ENCODE measurements at regions not wholly inside any gene's neighbourhood (a gene's known extent, or its start where the extent isn't known, plus 50 kb on each side); places are given as distances from the start of the nearest gene placed in this dataset.
"Not testable (repeated sequence)": the region's sequence is repeated elsewhere in the genome, so short reads cannot be mapped to it uniquely, and the experiment has no call there.

DNA sequence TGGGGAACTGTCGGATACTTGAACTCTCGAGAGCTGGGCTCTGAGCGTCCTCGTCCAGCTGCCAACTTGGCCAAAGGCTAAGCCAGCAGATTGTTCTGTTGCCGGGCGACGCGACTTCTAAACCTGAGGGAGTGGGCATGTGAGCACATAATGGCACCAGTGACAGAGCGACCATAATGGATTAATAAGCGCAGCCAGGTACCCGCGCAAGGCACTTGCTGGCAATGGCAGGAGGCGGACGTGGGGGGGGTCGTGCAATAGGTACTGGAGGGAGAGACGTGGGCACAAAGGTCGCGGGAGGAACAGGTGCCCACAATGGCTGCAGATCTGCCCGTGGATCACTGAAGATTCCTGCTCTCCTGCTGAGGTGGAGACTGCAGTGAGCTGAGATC is 1368.7 kb downstream of the CDH12 start:
- DNase-seq (ENCODE audit: low read depth in 3 of 3, low spot score in 2 of 3): not testable (repeated sequence)

DNA sequence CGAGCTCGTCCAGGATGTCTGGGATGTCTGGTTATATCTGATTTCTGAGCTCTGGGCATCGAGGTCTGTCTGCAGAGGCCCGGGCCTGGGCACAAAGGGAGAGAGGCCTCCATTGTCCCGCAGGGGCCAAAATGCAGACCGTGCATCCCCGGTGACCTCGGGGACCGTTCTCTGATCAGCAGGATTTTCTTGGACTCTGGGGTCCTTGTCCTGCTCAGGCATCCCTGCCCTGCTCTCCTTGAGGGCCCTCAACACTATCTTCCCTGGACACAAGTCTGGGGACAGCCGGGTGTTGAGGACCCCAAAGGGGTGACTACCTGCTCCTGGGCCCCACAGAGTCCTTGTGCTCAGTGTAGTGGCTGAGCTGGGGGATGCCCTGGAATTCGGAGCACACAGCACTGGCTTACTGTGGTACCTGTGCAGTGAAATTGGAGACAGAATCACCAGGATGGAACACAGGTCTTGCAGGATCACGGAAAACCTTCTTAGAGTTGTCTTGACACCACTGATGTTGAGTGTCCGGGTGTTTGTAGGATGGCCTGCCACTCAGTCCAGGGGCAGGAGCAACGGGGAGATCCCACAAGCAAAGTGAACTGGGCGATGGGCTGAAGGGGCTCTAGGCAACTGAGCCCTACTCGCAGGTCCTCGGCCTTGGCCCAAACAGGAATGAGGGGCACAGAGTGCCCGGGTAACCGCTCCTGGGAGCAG is 1369.2 kb downstream of the CDH12 start:
- not testable (repeated sequence) for DNase-seq (ENCODE audit: low read depth in 3 of 3, low spot score in 2 of 3)

DNA sequence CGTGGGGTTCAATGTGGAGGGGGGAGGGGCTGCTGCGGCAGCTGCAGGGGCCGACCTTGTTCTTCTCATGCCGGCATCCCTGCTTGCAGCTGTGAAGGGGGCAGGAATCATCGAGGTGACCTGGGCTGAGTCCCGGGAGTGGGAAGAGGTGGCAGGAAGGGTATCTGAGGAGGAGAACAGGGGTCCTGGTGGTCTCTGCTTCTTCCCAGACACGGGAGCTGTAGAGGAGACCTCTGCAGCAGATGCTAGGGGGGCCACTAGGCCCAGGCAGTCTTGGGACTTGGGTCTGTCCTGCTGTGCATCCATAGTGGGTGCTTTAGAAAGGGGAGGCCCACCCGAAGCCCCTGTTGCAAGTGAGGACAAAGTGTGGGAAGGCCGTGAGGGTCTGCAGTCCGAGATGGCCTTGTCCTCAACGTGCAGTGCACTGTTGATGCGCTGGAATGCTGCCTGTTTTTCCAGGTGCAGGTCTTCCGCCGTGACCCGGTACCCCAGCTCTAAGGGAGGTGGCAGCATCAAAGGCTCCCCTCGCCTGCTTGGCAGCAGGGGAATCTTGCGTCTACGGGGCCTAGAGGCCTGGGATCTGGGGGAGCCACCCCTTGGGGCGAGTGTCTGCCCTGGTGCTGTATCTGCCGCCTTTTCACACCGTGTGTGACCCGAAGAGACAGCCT is 1370.0 kb downstream of the CDH12 start:
- DNase-seq (ENCODE audit: low read depth in 3 of 3, low spot score in 2 of 3): not testable (repeated sequence)

DNA sequence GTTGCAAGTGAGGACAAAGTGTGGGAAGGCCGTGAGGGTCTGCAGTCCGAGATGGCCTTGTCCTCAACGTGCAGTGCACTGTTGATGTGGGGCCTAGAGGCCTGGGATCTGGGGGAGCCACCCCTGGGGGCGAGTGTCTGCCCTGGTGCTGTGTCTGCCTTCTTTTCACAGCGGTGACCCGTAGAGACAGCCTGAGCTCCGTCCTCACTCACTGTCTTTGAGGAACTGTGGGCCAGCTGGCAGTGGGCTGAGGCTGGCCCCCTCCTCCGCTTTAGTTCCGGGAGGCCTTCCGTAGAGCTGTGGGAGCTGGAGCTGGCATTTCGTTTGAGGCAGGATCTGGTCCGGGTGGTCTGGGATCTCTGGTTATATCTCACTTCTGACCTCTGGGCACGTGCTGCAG is 1370.6 kb downstream of the CDH12 start:
- peak in 1 of 3 donors; percentile 35 for DNase-seq (ENCODE audit: low read depth in 3 of 3, low spot score in 2 of 3)

DNA sequence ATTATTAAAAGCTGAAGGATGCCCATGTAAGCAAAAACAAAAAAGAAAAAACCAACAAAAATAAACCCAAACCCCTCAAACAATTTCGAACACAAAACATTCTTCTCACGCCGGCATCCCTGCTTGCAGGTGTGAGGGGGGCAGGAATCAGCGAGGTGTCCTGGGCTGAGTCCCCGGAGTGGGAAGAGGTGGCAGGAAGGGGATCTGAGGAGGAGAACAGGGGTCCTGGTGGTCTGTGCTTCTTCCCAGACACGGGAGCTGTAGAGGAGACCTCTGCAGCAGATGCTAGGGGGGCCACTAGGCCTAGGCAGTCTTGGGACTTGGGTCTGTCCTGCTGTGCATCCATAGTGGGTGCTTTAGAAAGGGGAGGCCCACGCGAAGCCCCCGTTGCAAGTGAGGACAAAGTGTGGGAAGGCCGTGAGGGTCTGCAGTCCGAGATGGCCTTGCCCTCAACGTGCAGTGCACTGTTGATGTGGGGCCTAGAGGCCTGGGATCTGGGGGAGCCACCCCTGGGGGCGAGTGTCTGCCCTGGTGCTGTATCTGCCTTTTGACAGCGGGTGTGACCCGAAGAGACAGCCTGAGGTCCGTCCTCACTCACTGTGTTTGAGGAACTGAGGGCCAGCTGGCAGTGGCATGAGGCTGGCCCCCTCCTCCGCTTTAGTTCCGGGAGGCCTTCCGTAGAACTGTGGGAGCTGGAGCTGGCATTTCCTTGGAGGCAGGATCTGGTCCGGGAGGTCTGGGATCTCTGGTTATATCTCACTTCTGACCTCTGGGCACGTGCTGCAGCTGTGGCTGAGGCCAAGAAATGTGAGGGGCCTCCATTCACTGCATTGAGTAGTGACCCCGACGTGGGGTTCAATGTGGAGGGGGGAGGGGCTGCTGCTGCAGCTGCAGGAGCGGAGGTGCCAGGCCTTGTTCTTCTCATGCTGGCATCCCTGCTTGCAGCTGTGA is 1371.5 kb downstream of the CDH12 start:
- DNase-seq (ENCODE audit: low read depth in 3 of 3, low spot score in 2 of 3): not testable (repeated sequence)

DNA sequence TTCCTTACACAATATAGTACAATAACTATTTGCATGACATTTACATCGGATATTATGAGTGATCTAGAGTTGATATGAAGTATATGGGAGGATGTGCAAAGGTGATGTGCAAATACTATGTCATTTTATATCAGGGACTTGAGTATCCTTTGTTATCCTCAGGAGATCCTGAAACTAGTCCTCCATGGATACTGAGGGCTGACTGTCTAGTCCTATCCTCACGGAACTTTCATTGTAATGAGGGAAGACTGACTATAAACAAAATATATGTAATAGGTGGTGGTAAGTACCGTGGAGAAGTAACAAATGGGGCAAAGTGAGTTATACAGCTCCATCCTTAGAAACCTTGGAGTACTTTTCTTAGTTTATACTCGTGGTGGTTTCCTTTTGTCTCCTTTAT is 1373.1 kb downstream of the CDH12 start:
- DNase-seq (ENCODE audit: low read depth in 3 of 3, low spot score in 2 of 3): not testable (repeated sequence)

DNA sequence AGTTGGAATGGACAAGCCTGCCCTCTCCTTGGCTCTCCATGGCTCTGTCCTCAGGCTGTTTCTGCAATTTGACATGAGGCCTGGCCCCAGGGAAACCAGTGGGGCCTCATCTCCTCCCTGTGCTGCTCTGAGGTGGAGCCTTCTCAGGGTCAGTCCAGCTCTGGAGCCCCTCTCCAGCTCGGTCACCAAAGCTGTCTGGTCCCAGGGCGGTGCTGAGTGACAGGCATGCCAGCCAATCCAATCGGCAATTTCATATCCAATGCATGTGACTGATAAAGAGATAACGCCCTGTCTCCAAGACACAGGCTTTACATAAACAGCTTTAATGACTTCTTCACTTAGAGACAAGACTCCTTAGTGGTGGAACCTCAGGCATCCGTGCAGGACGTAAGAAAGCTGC is 1379.2 kb downstream of the CDH12 start:
- DNase-seq (ENCODE audit: low read depth in 3 of 3, low spot score in 2 of 3): not testable (repeated sequence)

DNA sequence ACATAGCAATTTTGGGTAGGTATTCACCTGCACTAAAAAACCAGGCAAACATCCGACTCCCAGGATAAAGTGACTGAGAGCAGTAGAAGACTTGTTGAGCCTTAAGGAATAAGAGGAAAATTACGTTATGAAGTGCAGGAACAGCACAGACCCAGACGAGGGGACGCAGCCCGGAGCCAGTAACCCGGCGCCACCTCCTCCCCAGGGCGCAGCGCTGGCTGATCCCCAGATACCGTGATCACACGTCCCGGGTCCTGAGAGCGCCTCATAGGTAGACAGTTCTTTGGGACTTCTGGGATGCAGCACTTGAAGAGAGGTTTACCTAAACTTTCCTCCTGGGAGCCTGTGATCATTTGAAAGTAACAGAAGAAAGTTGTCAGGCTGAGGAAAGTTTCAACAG is 1379.7 kb downstream of the CDH12 start:
- not testable (repeated sequence) for DNase-seq (ENCODE audit: low read depth in 3 of 3, low spot score in 2 of 3)

DNA sequence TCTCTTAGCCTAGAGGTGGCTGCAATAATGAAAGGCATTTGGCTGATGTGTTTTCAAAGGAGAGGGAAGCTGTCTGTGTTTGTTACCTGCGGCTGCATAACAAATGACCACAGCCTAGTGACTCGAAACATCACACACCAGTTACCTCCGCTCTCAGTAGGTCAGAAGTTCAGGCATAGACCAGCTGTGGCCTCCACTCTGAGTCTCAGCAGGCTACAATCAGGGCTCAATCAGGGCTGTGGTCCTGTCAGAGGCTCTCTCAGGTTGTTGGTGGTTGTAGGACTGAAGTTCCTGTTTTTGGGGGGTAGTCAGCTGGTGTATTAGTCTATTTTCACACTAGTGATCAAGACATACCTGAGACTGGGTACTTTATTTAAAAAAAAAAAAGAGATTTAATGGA is 1381.5 kb downstream of the CDH12 start:
- DNase-seq (ENCODE audit: low read depth in 3 of 3, low spot score in 2 of 3): not testable (repeated sequence)

DNA sequence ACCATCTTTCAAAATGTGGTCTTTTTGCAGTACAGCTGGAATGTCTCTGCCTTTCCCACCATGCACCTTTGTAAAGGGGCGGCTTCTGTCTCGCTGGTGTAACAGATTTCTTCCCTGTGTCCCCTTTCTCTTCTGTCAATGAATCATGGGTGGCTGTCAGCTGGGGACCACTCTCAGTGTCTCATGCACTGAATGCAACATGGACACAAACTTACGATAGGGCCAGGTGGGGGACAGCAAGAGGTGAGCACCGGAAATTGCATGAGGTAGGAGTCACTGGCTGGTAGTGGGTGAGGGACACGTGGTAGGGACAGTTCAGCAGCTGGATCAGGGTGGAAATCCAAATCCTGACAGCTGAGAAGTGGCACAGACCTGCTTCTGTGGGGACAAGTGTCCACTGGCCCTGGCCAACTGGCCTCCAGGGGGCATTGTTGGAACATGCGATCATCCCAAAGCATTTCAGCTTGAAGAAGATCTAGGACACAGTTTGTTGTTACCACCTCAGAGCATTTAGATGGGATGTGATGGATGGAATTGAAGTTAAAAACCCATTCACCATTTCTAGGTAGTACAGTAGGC is 1383.5 kb downstream of the CDH12 start:
- DNase-seq (ENCODE audit: low read depth in 3 of 3, low spot score in 2 of 3): not testable (repeated sequence)

DNA sequence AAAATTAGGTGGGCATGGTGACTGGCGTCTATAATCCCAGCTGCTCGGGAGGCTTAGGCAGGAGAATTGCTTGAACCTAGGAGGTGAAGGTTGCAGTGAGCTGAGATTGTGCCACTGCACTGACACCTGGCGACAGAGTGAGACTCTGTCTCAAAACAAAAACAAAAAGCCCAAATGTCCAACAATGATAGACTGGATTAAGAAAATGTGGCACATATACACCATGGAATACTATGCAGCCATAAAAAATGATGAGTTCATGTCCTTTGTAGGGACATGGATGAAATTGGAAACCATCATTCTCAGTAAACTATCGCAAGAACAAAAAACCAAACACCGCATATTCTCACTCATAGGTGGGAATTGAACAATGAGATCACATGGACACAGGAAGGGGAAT is 1385.6 kb downstream of the CDH12 start:
- not testable (repeated sequence) for DNase-seq (ENCODE audit: low read depth in 3 of 3, low spot score in 2 of 3)

DNA sequence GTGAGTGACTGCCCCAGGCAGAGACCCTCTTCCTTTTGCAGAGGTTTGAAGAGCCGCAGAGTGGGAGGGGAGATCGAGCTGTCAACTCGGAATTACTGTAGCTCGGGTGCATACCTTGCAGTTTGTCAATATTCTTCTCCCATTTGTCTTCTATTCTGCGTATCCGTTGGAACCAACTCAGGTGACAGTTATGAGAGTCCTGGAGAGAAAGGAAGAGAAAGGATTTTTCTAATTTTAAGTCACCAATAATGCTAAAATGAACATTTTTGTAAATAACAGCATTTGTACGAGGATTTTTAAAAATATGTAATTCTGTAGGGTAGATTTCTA is 1393.4 kb downstream of the CDH12 start:
- not testable (repeated sequence) for DNase-seq (ENCODE audit: low read depth in 3 of 3, low spot score in 2 of 3)

DNA sequence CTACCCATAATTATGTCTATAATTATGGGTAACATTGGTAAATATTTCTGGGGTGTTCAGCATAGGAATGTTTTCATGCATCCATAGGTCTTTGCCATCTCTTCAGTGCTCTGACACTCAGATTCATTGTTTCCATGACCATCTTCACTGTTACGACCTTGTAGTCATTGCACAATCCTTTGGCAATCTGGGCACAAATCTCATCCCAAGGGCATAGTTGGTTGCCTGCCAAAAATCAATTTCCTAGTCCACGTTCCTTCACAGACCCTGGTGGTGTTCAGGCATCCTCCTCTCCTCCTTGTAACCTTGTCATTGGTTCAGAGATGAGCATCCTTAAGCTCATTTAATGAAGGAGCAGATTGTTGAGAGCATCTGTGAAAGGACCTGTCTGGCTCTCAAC is 1400.7 kb downstream of the CDH12 start:
- no peak for DNase-seq (ENCODE audit: low read depth in 3 of 3, low spot score in 2 of 3)

DNA sequence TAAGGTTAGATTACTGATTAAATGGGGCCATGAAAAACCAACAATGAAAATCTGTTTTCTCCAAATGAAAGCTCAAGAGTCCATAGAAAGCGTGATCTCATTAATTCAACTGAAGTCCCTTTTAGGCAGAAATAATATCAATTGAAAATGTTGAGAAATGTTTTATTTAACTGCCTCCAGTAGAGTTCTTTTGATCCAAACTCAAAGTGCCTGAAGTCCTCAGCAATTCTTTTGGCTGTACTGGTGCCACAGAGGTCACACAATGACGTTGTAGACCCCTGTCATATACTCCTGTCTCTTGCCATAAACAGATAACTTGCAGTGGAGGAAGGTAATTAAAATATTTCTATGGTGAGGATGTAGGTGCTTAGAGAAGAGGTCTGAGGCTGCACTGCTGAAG is 1420.5 kb downstream of the CDH12 start:
- DNase-seq (ENCODE audit: low read depth in 3 of 3, low spot score in 2 of 3): no peak

DNA sequence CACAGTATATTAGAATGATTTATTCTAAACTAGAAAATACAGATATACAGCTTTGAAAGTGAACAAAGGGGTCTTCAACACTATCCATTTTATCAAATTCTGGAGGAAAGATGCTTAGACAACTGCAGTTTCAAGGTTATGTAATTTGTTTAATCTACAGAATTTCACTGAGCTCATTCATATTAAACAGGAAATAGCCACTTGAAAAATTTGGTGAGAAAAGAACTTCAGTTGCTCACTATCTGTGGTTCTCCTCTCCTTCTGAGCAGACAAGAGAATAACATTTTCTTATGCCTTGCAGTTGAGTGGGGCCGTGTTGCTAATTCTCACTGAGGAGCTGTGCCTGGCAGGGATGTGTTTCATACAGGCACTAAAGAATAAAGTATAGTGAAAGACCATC is 1428.2 kb downstream of the CDH12 start:
- DNase-seq (ENCODE audit: low read depth in 3 of 3, low spot score in 2 of 3): no peak

DNA sequence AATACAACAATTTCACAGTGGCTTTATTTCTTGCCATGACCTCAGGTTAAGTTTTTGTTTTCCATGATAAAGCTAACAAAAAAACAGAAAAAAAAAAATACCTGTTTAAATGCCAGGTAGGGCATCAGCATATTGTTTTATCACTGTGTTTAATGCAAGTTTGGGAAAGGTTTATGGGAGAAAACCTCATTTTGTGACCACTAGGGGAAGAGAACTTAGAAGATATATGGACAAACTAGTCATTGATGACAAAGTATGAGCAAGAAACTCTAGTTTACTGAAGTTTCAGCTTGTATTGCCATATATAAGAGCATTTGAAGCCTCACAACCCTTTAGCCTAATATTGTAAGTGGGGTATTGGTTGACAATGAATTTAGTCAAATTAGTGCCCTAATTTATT is 1431.4 kb upstream of the CDH18 start:
- no peak for DNase-seq (ENCODE audit: low read depth in 3 of 3, low spot score in 2 of 3)

DNA sequence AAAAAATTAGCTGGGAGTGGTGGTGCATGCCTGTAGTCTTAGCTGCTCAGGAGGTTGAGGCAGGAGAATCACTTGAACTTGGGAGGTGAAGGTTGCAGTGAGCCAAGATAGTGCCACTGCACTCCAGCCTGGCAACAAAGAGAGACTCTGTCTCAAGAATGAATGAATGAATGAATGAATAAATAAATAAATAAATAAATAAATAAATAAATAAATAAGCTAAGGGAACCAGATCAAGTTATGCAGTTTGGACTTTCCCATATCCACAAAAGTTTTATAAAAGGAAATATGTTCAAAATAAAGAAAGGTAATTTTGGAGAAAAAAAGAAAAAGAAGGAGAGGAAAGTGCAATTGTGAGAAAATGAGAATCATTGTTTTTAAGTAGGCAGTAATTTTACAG is 1414.1 kb upstream of the CDH18 start:
- DNase-seq (ENCODE audit: low read depth in 3 of 3, low spot score in 2 of 3): not testable (repeated sequence)

DNA sequence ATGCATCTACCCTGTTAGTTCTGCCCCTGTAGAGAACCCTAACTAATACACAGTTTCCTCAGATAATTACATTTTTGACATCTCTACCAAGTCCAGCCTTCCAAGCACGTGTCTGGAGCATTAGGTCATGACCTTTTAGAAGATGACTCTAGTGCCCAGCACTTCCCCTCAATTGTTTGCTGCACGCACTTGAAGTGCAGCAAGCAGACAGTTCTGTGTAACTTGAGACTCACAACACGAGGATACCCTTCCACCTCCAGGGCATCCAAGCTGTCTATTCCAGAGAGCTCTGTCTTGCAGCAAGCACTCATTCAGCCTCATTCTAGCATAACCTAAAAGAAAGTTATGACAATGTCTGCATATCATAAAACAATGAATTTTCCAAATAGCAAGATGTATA is 1410.5 kb upstream of the CDH18 start:
- DNase-seq (ENCODE audit: low read depth in 3 of 3, low spot score in 2 of 3): no peak

DNA sequence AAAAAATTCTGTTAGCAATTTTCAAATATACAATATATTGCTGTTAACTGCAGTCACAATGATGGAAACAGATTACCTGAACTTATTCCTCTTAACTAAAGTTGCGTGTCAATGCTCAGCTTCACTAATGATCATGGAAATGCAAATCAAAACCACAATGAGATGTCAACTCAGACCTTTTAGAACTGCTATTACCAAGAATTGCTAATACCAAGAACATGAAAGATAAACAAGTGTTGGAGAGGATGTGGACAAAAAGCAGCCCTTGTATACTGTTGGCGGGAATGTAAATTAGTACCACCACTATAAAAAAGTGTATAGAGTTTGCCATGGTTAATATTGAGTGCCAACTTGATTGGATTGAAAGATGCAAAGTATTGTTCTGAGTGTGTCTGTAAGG is 1409.7 kb upstream of the CDH18 start:
- no peak for DNase-seq (ENCODE audit: low read depth in 3 of 3, low spot score in 2 of 3)

DNA sequence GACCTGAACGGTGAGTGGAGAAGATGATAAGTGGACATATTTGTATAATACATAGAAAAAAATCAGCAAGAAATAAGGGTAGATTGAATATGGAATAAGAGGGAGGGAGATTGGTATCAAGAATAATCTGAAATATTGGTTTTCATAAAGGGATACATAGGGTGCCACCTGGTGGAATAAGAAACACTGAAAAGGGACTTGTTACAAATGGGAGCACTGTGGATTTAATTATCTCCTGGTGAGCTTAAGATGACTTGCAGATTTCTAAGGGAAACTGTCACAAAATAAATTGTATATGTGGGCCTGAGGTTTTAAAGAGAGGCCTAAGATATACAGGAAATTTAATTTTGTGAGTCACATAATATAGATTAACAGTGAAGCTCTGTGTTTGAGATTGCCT is 1403.5 kb upstream of the CDH18 start:
- no peak for DNase-seq (ENCODE audit: low read depth in 3 of 3, low spot score in 2 of 3)

DNA sequence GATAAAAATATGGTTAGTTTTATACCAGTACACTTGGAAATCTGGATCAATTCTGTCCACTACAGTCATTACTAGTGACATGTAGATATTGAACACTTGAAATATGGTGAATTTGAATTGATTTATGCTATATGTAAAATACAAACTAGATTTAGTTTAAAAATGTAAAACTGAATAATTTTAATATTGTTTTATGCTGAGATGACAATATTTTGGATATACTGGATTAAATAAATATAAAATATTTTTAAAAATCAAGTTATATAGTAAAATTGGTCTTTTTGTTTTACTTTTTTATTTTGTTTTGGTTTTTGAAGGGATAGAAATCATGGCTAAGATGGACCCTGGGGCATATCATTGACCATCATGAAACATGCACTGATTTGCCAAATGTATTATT is 1372.8 kb upstream of the CDH18 start:
- not testable (repeated sequence) for DNase-seq (ENCODE audit: low read depth in 3 of 3, low spot score in 2 of 3)

Data from right renal cortex interstitium (tissue), 3 donors.